ENCODE measurements at regions not wholly inside any gene's neighbourhood (a gene's known extent, or its start where the extent isn't known, plus 50 kb on each side); places are given as distances from the start of the nearest gene placed in this dataset.

DNA sequence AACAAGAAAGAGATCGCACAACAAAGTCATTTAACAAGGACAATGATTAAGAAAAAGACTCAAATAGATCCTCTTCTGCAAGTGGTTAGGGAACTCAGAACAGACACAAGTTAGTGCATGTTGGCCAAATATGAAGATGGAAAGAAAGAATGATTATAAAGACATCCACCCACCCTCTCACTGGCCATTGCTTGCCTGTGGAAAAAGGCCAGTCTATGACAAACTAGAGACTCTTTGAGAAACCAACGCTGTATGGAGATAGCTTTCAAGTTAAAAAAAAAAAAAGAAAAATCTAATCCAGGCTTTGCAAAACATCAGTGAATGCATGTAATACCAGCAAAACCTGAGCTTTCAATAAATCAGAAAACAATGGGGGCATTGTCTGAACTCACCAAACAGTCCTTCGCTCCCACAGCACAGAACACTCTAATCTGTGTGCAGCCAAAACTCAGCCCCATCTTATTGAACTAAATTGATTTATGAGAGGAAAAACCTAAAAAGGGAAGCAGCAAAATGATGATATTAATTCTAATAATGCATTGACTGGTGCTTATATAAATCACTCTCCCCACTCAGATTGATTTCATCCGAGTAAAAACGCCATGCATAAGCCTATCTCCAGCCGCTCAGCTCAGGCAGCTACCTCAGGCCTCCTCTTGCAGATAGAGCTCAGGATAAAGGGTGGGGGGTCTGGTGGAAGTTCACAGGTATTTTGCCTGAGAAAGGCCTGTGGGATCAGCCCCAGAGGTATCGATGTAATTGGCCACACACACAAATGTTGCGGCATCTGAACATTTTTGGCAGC is 547.1 kb downstream of the CCDC171 start:
- no peak for DNase-seq

DNA sequence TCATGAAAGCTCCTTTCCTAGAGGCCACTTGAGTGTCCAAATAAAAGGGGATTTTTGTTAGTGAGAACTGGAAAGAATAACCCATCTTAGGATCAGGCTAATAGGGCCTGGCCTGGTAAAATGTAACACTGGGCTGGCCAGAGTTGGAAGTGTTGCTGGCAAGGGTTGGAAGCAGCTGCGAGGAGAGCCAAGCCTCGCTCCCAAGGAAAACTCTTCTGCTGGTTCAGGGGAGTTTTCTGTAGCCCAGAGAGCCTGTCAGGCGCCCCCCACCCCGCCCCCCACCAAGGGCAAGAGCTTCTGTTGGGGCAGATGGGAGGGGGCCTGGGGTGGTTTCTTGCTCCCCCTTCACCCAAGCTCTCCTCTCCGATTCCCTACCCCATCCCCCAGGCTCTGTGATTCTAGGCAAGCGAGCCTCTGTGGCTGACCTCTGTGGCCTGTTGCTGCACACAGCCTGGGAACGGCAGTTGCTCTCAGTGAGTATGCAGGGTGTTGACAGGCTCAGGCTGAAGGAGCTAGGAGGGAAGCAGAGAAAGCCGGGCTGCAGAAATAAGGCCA is 547.8 kb downstream of the CCDC171 start:
- no peak for DNase-seq

DNA sequence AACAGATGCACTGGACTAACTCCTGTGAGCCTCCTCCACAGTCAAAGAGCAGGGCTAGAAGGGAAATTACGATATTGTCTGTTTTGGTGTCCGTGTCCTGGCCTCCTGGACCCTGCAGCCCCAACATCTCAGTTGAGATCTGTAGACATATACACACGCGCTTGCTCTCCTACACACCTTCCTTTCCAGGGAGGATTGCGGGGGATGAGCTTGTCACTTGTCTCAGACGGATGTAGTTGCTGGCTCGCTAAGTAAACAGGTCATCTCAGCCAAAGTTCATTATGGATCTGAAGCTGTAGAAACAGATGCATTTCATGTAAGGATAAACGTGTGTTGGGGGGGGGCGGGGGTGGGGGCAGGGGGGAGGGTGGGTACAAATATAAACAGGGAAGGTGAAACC is 549.3 kb downstream of the CCDC171 start:
- DNase-seq, result no peak

DNA sequence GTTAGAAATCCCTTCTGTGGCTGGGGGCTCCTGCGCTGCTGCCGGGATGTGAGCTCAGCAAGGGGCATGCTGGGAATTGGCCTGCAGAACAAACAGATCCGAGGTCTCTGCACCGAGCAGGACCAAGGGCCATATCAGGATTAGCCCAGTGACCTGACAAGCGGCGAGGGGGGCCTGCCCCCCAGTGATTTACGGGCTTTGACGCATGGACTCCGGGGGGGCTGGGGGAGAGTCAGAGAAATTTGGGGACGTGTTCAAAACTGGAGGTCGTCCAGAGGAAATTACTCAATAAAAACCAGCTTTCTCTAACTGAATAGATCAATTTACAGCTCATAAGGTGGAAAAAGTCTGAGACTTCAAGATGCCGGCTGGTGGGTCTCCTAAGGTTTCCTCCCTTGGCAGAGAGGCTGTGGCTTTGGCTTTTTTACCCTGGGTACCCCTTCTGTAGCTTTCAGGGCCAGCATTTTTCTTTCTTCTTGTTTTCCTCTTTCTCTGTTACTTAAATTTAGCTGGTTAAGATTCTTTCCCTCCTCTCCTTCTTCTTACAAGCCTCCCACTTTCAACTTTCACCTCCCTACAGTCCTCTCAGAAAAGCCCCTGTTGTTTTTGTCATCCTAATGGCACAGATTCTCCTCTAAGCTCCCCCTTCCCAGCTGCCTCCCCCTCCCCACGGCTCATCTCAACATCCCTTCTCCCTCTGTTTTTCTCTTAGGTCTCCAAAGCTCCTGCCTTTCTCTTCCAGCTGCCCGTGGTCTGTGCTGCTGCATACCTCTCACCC is 551.0 kb downstream of the CCDC171 start:
- no peak for DNase-seq

DNA sequence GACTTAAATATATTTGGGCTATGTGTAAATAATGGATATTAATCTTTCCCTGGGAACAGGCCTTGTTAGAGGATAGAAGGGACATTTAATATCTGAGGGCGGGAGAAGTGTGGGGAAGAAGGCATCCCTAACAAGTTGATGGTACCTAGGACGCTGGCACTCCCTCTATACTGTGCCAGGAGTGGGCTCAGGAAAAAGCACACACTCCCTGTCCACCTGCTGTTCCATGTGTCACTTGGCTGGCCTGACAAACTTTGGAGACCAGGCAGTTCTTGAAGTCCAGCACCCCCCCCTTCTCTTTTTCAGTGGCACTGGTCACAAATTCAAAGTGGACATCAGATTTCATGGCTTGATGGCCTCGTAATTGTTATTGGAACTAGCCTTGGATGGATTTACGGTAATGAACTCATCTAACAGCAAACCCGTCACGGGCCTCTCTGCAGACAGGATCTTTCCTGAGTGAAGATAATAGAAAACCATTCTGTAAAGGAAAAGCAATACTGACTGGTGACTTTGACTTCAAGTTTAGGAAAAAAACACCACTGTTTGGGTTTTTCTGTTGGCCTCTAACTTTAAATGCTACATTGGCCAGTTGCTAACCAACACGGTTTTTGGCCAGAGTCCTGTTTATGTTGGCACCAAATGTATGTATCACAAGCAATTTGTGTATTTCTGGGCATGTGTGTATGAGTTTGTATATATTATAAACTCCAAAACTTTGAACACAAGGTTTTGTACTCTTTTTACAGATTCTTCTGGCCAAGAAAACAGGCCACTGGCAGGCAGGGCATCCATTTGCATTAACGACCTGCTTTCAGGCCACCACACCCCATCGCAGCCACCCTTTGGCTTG is 552.6 kb downstream of the CCDC171 start:
- DNase-seq, result no peak

DNA sequence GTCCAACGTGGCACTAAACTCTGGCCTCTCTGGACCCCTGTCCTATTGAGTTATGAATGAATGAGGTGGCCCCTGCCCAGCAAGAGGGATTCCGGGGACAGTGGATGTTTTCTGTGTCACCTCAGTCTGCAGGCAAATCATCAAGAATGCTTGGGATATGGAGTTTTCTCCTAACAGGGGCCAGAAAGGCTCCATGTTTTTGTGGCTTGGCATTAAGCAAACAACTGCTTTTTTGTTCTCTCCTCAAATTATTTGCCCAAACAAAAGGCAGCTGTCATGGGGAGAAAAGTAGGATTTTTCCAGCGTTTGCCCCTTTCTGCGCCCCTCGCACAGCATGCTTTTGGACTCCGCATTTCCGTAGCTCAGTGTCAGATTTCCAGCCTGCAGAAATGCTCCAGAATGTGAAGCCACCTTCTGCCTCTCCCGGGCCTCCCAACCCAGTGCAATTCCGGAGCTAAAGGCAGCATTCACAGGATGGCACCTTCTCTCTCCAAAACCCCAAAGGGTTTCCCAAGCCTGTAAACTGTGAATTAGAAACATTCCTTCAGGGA is 553.3 kb downstream of the CCDC171 start:
- no peak for DNase-seq

DNA sequence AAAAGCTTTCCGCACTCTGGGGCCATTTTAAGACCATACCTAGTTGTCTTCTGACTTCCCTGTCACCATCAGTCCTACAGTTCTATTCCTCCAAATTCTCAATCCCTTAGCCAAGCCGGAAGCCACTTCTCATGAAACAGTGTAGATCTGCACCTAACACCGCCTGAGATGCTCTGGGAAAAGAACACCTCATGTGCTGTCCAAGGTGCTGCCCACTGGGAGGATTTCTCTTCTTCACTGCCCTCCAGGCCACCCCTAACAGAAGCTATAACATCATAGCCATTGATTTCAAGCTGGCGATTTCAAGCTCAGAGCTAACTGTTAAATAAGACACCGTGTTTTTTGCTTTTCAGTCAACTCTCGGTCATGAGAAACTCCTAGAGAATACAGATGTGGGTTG is 559.3 kb downstream of the CCDC171 start:
- no peak for DNase-seq

DNA sequence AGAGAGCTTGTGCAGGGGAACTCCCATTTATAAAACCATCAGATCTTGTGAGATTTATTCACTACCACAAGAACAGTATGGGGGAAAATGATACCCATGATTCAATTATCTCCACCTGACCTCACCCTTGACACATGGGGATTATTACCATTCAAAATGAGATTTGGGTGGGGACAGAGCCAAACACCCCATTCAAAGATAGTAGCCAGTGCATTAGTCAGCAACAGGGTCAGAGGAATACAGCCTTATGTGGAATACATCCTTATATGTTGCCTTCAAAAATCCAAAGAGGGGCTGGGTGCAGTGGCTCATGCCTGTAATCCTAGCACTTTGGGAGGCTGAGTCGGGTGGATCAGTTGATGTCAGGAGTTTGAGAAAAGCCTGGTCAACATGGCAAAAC is 563.2 kb downstream of the CCDC171 start:
- DNase-seq, result no peak

DNA sequence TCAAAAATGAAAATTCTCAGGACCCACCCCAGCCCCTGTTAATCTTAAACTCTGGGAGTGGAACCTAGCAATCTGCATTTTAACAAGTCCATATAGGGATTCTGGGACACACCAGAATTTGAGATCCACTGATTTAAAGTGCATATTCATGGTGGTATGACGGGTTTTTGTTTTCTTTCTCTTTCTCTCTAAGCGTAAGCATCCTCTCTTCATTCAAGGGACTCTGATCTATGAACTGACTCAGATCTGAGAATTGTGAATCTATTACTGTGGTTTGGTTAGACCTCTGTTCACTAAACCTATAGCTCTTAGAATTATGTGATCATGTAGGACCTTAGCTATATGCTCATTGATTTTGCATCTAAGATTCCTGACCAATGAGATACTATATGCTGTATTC is 565.2 kb downstream of the CCDC171 start:
- DNase-seq, result no peak

DNA sequence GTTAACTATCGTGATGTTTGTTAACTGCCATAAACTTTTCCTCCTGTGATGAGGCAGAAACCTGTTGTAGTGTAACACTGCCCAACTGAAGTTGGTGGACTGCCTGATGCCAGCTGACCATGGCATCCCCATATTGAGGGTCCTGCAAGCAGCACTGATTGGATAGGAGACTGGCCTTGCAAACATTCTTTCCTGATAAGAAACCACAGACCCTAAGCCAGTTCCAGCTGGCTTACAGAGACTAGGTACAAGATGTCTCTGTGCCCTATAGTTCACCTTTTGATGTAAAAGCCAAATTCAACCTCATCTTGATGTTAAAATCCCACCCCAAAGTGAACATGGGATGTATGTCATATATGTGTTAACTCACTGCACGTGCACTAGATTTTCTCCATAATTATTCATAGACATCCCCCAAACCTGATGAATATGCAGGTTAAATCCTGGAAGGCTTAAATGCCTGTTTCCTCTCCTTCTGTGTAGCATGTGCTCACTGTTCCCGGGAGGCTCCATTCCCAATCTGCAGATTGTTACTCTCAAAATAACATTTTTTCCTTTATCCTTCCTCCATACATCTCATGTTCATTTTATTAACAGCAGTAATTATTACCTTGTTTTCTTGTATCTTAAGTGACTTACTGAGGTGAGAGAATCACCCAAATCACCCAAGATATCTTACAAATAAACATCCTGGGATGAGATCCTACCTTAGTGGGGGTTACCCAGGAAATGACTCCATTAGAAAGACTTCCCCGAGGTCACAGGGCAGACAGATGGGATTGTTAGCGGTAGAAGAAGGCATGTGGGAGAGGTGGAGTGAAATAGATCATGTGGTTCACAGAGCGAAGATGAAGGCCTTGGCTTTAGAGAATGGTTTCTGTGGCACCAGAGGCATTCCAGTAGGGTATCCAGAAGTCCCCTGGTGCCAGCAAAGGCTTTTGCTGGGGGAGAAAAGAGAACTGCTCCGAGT is 566.7 kb downstream of the CCDC171 start:
- no peak for DNase-seq

DNA sequence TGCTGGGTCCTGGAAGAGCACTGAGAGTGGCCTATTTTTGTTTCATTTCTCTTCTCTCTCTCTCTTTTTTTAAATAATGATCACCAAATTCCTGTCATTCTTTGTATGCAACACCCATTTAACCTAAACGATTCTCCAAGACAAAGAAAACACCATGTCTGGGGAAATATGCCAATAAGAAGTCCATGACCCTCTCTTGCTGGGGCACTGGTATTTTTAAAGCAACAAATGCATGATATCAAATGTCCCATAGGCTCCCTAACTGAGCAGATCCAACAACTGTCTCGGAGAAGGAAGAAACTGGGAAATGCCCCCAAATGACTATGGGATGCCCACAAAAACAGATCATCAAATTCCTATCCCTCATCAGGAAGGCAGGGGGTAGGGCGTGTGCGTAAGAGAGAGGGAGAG is 567.4 kb downstream of the CCDC171 start:
- DNase-seq, result no peak

DNA sequence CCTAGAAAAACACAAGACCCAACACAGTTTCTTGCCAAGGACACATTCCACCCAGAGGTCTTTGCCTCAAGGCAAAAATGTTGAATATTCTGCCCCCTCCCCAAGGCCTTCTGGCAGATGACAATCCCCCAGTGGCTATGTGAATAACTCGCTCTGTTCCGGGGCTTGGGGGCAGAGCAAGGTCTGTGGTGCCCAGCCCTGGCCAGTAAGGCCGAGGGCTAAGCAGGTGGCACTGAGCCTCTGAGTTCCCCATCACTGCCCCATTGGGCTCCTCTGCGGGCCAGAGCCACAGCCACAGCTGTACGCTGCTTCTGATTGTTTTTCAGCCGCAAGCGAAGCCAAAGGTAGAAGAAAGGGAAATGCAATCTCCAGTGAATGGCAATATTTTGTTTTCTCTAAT is 567.9 kb downstream of the CCDC171 start:
- DNase-seq, result no peak

DNA sequence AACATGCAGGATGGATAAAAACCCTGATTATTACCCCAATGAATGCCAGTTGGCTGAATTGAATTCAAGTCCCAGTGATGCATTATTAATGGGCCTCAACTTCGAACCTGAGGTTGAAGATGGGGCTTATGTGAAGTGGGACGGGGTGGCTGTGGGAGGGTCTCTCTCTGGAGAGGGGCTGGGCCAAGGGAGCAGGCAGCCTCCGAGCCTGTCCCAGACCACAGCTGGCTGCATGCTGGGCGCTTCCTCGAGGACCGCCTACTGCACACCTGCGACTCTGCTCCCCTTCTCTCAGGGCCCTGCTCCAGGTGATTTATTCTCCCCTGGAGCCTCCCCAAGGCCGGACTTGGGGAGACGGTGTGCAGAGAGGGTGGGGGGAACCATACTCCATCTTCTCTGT is 568.3 kb downstream of the CCDC171 start:
- no peak for DNase-seq

DNA sequence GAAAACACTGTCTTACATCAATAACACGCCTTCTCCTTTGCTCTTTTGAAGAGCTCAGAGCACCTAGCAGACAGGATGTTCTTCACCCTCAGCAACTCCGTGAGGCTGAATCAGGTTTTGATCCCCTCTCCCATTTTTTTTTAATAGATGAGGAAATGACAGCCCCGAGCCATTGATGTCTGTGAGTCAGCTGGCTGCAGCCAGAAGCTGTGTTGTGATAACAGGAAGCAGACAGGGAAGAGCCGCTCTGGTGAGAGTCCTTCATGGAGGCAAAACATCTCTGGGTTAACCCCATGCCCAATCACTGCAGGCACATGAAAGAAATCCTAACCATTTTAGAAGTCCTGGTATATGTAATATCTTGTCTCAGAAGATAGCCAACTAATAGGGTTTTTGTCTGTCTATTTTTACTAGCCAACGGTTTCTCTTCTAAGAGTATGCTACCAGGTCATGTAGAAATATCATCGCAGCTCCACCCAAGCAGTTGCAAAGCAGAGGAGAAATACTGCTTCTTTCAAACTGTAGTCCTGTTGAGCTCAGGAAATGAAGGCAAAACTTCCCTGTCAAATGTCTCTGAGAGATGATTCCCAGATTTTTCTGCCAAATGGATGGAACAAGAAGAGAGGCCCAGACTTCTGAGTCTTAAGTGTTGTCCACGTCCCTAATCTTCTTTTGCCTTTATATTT is 568.9 kb downstream of the CCDC171 start:
- DNase-seq, result no peak

DNA sequence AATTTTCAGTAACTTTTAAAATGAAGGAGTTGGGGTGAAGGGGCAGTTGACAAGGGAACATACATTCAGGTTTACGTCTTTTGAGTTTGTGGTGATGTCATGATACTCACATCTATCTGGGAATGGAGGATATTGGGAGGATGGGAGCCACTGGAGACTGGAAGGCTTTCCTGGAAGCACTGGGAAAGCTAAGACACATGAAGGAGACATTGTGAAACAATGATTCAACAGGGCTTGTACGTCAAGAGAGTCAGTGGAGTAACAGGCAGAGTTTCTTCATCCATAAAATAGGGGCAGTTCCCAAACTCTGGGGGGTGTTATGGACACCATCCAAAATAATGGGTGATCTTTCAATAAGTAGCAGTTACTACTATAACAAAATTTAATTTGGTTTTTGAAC is 572.8 kb downstream of the CCDC171 start:
- no peak for DNase-seq

DNA sequence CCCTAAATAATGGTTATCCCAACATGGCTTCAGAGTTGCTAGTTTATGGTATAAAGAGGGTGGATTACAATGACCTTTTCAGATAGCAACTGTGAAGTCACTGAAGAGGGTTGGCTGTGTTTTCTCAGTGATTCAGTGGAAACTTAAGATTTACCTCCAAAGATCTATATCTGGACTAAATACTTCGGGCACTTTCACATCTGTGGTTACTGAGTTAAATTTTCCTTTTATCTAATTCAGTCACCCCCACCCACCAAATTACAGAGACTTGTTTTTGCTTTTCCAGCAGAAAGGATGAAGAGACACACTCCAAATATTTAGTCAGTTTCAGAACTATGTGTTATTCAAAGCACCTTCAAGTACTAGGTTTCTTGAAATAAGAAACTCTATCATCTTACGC is 573.2 kb downstream of the CCDC171 start:
- no peak for DNase-seq

DNA sequence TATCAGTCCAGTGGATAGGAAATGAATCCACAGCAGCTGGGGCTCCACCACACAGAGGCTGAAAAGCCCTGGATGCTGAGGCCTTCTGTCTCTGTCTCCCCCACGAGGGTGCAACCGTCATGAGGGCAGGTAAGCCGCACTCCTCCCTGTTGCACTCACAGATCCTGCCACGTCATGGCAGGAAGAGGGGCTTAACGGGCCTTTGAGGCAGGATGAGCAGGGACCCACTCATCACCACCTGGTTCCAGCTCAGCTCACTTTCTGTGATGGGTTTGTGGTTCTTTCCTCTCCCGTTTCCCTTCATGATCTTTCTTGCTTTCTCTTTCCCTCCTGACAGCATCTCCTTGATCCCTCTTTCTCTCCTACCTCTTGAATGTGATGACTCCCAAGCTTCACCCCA is 575.2 kb downstream of the CCDC171 start:
- no peak for DNase-seq

DNA sequence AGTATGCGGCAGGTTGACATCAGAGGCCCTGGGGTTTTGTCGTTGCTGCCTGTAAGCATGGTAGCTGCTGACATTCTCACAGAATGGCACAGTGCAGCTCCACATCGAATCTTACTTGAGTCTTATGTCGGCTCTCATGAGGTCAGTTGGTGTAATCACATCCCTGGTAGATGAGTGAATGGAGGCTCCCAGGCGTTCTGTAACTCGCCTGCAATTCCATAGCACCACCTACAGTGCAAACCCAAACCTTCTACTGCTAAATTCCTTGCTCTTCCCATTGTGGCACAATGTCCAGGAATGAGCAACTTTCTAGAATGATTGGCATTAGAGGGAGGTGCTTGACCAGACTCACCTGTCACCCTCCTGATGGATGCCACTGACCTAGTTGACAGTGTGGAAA is 578.4 kb downstream of the CCDC171 start:
- DNase-seq, result no peak

DNA sequence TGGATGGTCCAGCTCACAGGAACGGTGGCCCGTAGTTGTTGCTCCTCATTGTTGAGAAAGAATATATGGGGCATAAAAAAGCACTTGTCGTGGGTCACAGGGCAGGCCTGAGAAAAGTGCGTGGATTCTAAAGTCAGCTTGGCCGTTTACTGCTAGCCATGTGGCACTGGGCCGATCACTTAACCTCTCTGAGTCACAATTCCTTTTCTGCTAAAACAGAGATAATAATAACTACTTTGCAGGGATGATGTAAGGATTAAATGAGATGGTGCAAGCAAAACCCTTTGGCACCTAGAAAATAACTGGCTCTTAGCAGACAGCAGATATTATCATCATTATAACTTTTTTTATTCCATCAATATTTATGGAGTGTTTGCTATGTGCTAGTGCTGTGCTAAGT is 579.7 kb downstream of the CCDC171 start:
- DNase-seq, result no peak

DNA sequence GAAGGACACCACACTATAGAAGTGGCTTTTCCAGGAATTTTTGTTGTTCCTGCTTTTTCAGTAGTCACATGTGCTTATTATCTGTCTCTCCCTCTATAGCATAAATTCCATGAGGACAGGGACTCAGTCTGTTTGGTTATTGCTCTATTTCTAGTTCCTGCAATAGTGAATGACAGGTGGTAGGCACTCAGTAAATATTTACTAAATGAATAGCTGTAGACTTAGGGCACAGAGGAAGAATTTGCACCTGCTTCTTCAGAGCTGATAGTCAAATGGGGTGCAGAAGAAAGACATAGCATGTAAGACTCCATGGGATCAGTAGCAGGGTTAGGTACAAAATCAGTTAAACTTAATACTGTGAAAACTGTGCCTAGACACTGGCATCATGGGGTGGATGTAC is 580.2 kb downstream of the CCDC171 start:
- no peak for DNase-seq
